OCI-LY7 (cell line): ENCODE measurements at regions not wholly inside any gene's neighbourhood (a gene's known extent, or its start where the extent isn't known, plus 50 kb on each side); places are given as distances from the start of the nearest gene placed in this dataset.

Source experiments
- EZH2phosphoT487 ChIP-seq: fragments of 200-600 bp; sonication (generic); IDR thresholded peaks from 2 replicates; pipeline ENCODE4 v1.6.1; 2018; ENCODE audit warnings: low read depth, borderline replicate concordance, mild to moderate bottlenecking, mixed run types, antibody characterized with exemption, low read length, moderate library complexity, mixed read lengths
- TF ChIP-seq, protein P1 (sequence below): fragments of 200-600 bp; sonication (generic); conservative IDR thresholded peaks from 2 replicates; pipeline ENCODE4 v1.5.1; 2014; ENCODE audit warnings: mild to moderate bottlenecking, antibody characterized with exemption, low read length, moderate library complexity, mixed read lengths

DNA sequence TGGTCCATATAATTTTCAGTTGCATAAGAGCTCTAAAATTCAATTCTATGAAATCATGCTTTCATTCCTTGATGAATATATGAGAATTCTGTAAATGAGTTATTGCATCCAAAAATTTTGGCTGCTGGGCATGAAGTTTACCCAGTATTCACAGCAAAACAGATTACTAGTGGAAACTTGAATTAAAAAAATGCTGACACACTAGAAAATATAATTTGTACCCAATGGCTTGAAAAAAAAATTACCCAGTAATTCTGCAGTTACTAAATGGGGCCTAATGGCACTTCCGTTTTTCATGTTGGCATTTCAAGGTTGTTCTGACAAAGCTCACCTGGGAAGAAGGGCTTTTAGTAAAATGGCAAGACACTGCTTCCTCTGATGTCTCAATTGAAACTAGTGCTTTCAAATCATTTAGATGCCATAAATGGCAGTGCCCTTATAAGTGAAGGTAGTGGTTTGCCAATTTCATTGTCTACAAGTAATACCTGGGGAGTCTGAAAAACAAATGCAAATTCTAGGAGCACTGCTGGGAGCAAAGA, 343.6 kb downstream of the TDRD15 start:
- TF ChIP-seq, protein P1, sequence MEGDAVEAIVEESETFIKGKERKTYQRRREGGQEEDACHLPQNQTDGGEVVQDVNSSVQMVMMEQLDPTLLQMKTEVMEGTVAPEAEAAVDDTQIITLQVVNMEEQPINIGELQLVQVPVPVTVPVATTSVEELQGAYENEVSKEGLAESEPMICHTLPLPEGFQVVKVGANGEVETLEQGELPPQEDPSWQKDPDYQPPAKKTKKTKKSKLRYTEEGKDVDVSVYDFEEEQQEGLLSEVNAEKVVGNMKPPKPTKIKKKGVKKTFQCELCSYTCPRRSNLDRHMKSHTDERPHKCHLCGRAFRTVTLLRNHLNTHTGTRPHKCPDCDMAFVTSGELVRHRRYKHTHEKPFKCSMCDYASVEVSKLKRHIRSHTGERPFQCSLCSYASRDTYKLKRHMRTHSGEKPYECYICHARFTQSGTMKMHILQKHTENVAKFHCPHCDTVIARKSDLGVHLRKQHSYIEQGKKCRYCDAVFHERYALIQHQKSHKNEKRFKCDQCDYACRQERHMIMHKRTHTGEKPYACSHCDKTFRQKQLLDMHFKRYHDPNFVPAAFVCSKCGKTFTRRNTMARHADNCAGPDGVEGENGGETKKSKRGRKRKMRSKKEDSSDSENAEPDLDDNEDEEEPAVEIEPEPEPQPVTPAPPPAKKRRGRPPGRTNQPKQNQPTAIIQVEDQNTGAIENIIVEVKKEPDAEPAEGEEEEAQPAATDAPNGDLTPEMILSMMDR = no peak
- TF ChIP-seq EZH2phosphoT487 = no peak
